ENCODE measurements at regions not wholly inside any gene's neighbourhood (a gene's known extent, or its start where the extent isn't known, plus 50 kb on each side); places are given as distances from the start of the nearest gene placed in this dataset.

DNA sequence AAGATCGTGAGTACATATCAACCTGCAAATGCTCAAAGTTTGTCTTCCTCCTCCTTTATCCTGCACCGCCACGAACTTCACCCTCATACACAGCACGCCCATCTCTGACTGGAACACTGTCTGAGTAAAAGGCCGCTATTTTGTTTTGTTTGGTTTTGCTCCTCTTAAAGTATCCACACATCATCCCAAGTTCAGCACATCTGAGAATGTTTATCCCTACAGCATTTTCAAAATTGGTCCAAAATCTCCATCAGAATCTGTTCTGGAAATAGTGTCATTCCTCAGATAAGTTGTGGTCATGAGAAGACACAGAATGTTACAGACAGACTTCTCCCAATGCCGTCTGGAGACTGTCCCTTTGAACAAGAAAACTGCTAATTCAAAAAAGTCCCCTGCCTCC, 251.6 kb upstream of the ARID1B start:
- no peaks in the 10 kb centered on the region for H3K9me3 ChIP-seq
- DNase-seq (ENCODE audit: low spot score) (no peak), ATAC-seq (ENCODE audit: insufficient number of reproducible peaks, low FRiP score, low read depth) (no peak)
- no peak overlapping the region for H3K27ac ChIP-seq
- no peaks in the 10 kb centered on the region for H3K36me3 ChIP-seq
- no peaks in the 10 kb centered on the region for H3K4me1 ChIP-seq (ENCODE audit: control insufficient read depth in 1 of 2, low read depth in 2 of 2)
- H3K4me3 ChIP-seq: no peak overlapping the region
- TF ChIP-seq, protein P1, sequence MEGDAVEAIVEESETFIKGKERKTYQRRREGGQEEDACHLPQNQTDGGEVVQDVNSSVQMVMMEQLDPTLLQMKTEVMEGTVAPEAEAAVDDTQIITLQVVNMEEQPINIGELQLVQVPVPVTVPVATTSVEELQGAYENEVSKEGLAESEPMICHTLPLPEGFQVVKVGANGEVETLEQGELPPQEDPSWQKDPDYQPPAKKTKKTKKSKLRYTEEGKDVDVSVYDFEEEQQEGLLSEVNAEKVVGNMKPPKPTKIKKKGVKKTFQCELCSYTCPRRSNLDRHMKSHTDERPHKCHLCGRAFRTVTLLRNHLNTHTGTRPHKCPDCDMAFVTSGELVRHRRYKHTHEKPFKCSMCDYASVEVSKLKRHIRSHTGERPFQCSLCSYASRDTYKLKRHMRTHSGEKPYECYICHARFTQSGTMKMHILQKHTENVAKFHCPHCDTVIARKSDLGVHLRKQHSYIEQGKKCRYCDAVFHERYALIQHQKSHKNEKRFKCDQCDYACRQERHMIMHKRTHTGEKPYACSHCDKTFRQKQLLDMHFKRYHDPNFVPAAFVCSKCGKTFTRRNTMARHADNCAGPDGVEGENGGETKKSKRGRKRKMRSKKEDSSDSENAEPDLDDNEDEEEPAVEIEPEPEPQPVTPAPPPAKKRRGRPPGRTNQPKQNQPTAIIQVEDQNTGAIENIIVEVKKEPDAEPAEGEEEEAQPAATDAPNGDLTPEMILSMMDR (IDR thresholded peaks at IDR 0.05): no peak
- H3K27me3 ChIP-seq (replicated peaks; ENCODE audit: insufficient read depth): no peaks in the 10 kb centered on the region

DNA sequence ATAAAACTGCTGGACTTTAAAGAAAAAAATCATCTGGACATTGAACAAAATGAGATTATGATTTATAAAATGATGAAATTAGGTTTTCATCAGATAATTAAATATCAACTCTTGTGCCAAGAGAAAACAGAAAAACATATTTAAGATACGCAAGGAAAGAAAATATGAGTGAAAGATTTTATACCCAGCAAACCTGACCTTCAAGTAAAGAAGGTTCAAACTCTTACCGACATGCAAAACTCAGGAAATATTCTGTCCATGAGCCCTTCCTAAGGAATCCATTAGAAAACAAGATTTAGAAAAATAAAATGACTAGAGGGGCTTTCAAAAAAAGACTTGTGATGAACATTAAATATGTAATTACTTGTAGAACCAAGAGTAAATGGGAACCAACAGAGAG, 257.2 kb upstream of the ARID1B start:
- Histone ChIP-seq H3K9me3 (no peaks in the 10 kb centered on the region), H3K36me3 (no peaks in the 10 kb centered on the region), H3K4me1 (ENCODE audit: control insufficient read depth in 1 of 2, low read depth in 2 of 2) (no peaks in the 10 kb centered on the region), H3K27ac (no peak overlapping the region), H3K27me3 (replicated peaks; ENCODE audit: insufficient read depth) (no peaks in the 10 kb centered on the region), H3K4me3 (no peak overlapping the region)
- DNase-seq (ENCODE audit: low spot score) (no peak), ATAC-seq (ENCODE audit: insufficient number of reproducible peaks, low FRiP score, low read depth) (no peak)
- TF ChIP-seq, protein P1 (IDR thresholded peaks at IDR 0.05): no peak

DNA sequence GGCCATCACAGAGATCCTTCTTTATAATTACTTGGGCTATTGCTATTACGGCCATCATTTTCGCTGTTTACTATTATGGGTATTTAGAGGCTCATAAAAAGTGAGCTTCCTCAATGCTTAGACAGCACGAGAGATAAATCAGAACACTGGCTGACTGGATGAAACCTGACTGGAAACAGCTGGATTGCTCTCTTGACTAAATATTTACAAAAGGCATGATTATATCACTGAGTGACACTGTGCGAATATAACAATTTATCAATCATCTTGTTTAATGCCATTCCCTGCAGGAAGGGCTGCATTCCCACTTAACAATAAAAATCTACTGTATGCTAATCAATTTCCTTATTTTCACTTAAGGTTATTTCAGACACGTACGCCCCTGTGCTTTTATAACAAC, 260.1 kb upstream of the ARID1B start:
- ATAC-seq (ENCODE audit: insufficient number of reproducible peaks, low FRiP score, low read depth) (no peak), DNase-seq (ENCODE audit: low spot score) (no peak)
- Histone ChIP-seq H3K9me3 (no peaks in the 10 kb centered on the region), H3K27me3 (replicated peaks; ENCODE audit: insufficient read depth) (no peaks in the 10 kb centered on the region), H3K27ac (no peak overlapping the region), H3K4me1 (ENCODE audit: control insufficient read depth in 1 of 2, low read depth in 2 of 2) (no peaks in the 10 kb centered on the region), H3K36me3 (no peaks in the 10 kb centered on the region), H3K4me3 (no peak overlapping the region)
- TF ChIP-seq, protein P1 (IDR thresholded peaks at IDR 0.05): no peak

DNA sequence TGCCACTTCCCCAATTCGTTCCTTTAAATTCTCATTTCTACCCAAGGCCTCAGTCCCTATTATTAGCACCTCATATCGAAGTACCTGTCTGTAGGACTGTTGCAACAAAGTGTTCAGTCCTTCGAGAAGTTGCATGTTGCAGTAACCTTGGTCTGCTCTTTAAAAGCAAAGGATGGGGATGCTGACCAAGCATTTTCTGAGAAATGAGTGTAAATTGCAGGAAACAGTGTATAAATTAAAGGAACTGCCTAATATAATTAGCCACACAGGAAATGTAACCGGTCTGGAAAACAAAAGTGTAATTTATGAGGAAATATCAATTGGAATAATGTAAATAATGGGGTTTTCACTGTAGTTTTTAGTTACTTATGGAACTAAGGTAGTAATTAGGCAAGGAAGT, 261.9 kb upstream of the ARID1B start:
- no peaks in the 10 kb centered on the region for H3K4me1 ChIP-seq (ENCODE audit: control insufficient read depth in 1 of 2, low read depth in 2 of 2)
- H3K27ac ChIP-seq: no peak overlapping the region
- H3K4me3 ChIP-seq: no peak overlapping the region
- H3K9me3 ChIP-seq: no peaks in the 10 kb centered on the region
- TF ChIP-seq, protein P1 (IDR thresholded peaks at IDR 0.05): no peak
- DNase-seq (ENCODE audit: low spot score) (no peak), ATAC-seq (ENCODE audit: insufficient number of reproducible peaks, low FRiP score, low read depth) (no peak)
- H3K27me3 ChIP-seq (replicated peaks; ENCODE audit: insufficient read depth): no peaks in the 10 kb centered on the region
- no peaks in the 10 kb centered on the region for H3K36me3 ChIP-seq

DNA sequence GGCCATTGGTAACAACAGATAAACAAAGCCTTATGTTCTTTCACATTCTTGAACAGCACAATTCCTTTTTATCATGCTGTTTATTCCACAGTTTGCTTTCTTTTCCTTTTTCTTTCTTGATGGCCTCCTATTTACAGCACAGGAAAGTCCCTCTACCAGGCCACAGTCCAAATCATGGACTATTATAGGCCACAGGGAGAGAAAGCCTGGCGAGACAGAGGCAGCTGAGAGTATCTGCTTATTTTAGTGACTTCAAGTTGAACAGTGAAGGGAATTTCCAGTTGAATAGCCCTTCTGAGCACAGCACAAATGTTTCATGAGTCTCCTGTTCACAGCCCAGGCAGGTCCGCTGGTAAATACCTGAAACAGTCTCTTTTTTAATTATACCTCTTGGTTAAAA, 263.7 kb upstream of the ARID1B start:
- no peaks in the 10 kb centered on the region for H3K9me3 ChIP-seq
- TF ChIP-seq, protein P1 (IDR thresholded peaks at IDR 0.05): no peak
- H3K27ac ChIP-seq: no peak overlapping the region
- no peaks in the 10 kb centered on the region for H3K36me3 ChIP-seq
- ATAC-seq (ENCODE audit: insufficient number of reproducible peaks, low FRiP score, low read depth) (no peak), DNase-seq (ENCODE audit: low spot score) (no peak)
- no peak overlapping the region for H3K4me3 ChIP-seq
- H3K27me3 ChIP-seq (replicated peaks; ENCODE audit: insufficient read depth): no peaks in the 10 kb centered on the region
- no peaks in the 10 kb centered on the region for H3K4me1 ChIP-seq (ENCODE audit: control insufficient read depth in 1 of 2, low read depth in 2 of 2)

Measured in thoracic aorta (tissue), 2 donors.